KMS-11 (cell line): ENCODE measurements at regions not wholly inside any gene's neighbourhood (a gene's known extent, or its start where the extent isn't known, plus 50 kb on each side); places are given as distances from the start of the nearest gene placed in this dataset.
A peak's percentile ranks its signal among the peaks of the same experiment; 100 is the strongest.

Experiments used
- H2AFZ ChIP-seq: fragments of 200-600 bp; sonication (generic); 2 replicates; pipeline ENCODE4 v1.6.1; 2016; ENCODE audit warnings: antibody characterized with exemption, mixed run types, low read depth
- H3K27ac ChIP-seq: fragments of 200-600 bp; sonication (generic); 2 replicates; pipeline ENCODE4 v1.6.1; 2016; ENCODE audit warnings: mild to moderate bottlenecking, mixed run types
- H3K27me3 ChIP-seq: fragments of 200-600 bp; sonication (generic); 2 replicates; pipeline ENCODE4 v1.6.1; 2017; ENCODE audit warnings: mild to moderate bottlenecking, low read depth, mixed run types, moderate library complexity; ENCODE audit not compliant: insufficient read depth
- H3K36me3 ChIP-seq: fragments of 200-600 bp; sonication (generic); 2 replicates; pipeline ENCODE4 v1.6.1; 2017; ENCODE audit warnings: mild to moderate bottlenecking, mixed run types; ENCODE audit not compliant: insufficient read depth
- H3K4me1 ChIP-seq: fragments of 200-600 bp; sonication (generic); 2 replicates; pipeline ENCODE4 v1.6.1; 2016; ENCODE audit warnings: mild to moderate bottlenecking, low read depth, mixed run types; ENCODE audit not compliant: poor library complexity, severe bottlenecking
- H3K4me2 ChIP-seq: fragments of 200-600 bp; sonication (generic); 2 replicates; pipeline ENCODE4 v1.7.0; 2016; ENCODE audit warnings: mild to moderate bottlenecking, mixed run types
- H3K4me3 ChIP-seq: fragments of 200-600 bp; sonication (generic); IDR thresholded peaks from 2 replicates; pipeline ENCODE4 v1.6.1; 2017; ENCODE audit warnings: low read depth, low read length, mixed read lengths; ENCODE audit not compliant: insufficient read depth
- H3K79me2 ChIP-seq: fragments of 200-600 bp; sonication (generic); 2 replicates; pipeline ENCODE4 v1.6.1; 2016; ENCODE audit warnings: low read depth, mixed run types; ENCODE audit not compliant: insufficient read depth
- H3K9ac ChIP-seq: fragments of 200-600 bp; sonication (generic); 2 replicates; pipeline ENCODE4 v1.6.1; 2016; ENCODE audit warnings: mild to moderate bottlenecking, mixed run types
- H4K20me1 ChIP-seq: fragments of 200-600 bp; sonication (generic); 2 replicates; pipeline ENCODE4 v1.6.1; 2016; ENCODE audit warnings: mild to moderate bottlenecking, mixed run types; ENCODE audit not compliant: insufficient read depth
- CTCF ChIP-seq: fragments of 200-600 bp; sonication (generic); conservative IDR thresholded peaks from 2 replicates; pipeline ENCODE4 v1.6.1; 2017; ENCODE audit warnings: low read depth, mild to moderate bottlenecking, antibody characterized with exemption, low read length, moderate library complexity, mixed read lengths

GRCh38 chr11:86129740-86130540 lies 61.1 kb upstream of the PICALM start:
- Histone ChIP-seq H4K20me1 (no peaks in the 10 kb centered on the region), H3K27me3 (0 out of 2 replicates have a peak, but pooled peaks cover 3% of the 10 kb centered on the region), H3K4me1 (peaks cover under 1% of the 10 kb centered on the region), H3K4me3 (no peak overlapping the region), H3K27ac (no peak overlapping the region), H3K4me2 (no peak overlapping the region), H3K36me3 (no peaks in the 10 kb centered on the region), H3K9ac (no peak overlapping the region), H2AFZ (no peak overlapping the region), H3K79me2 (no peaks in the 10 kb centered on the region)
- no peak for TF ChIP-seq CTCF

GRCh38 chr11:86128914-86129313 lies 60.0 kb upstream of the PICALM start:
- Histone ChIP-seq H3K4me2 (no peak overlapping the region), H2AFZ (no peak overlapping the region), H3K9ac (no peak overlapping the region), H3K4me1 (peaks cover 11% of the 10 kb centered on the region), H3K27ac (no peak overlapping the region), H3K79me2 (no peaks in the 10 kb centered on the region), H3K36me3 (no peaks in the 10 kb centered on the region), H3K27me3 (0 out of 2 replicates have a peak, but pooled peaks cover 3% of the 10 kb centered on the region), H3K4me3 (no peak overlapping the region), H4K20me1 (no peaks in the 10 kb centered on the region)
- TF ChIP-seq CTCF = no peak

- no peak overlapping the region for H3K9ac ChIP-seq
- TF ChIP-seq CTCF = no peak
- H3K36me3 ChIP-seq = no peaks in the 10 kb centered on the region
- no peak overlapping the region for H3K4me3 ChIP-seq
- H3K27ac ChIP-seq = no peak overlapping the region
- no peaks in the 10 kb centered on the region for H4K20me1 ChIP-seq
- peaks cover 29% of the 10 kb centered on the region for H3K4me1 ChIP-seq
- no peak overlapping the region for H3K4me2 ChIP-seq
- H2AFZ ChIP-seq = no peak overlapping the region
- H3K79me2 ChIP-seq = no peaks in the 10 kb centered on the region
- H3K27me3 ChIP-seq = 0 out of 2 replicates have a peak, but pooled peaks cover 3% of the 10 kb centered on the region
These were observed 58.0 kb upstream of the PICALM start for GRCh38 chr11:86126862-86127261.

GRCh38 chr11:86124251-86125233 lies 55.7 kb upstream of the PICALM start:
- peak overlapping the region; percentile 69 for H3K4me2 ChIP-seq
- H3K27me3 ChIP-seq = 0 out of 2 replicates have a peak, but pooled peaks cover 3% of the 10 kb centered on the region
- H2AFZ ChIP-seq = no peak overlapping the region
- peaks cover 29% of the 10 kb centered on the region for H3K4me1 ChIP-seq
- no peaks in the 10 kb centered on the region for H4K20me1 ChIP-seq
- no peak overlapping the region for H3K27ac ChIP-seq
- H3K9ac ChIP-seq = no peak overlapping the region
- no peak overlapping the region for H3K4me3 ChIP-seq
- no peaks in the 10 kb centered on the region for H3K36me3 ChIP-seq
- TF ChIP-seq CTCF = no peak
- H3K79me2 ChIP-seq = no peaks in the 10 kb centered on the region
